HFF-Myc (cell line): ENCODE measurements at regions not wholly inside any gene's neighbourhood (a gene's known extent, or its start where the extent isn't known, plus 50 kb on each side); places are given as distances from the start of the nearest gene placed in this dataset.

Experiments
- DNase-seq: peaks from one replicate; pipeline ENCODE4 v3.0.0-alpha.2; 2011; ENCODE audit warnings: low read depth; ENCODE audit errors: extremely low read depth
- H3K4me3 ChIP-seq: replicated peaks from 2 replicates; pipeline ENCODE4 v1.5.1; 2011; ENCODE audit warnings: low read depth, mild to moderate bottlenecking, control low read depth, low read length
- TF ChIP-seq, protein P1 (sequence below): IDR thresholded peaks from 2 replicates; pipeline ENCODE4 v1.5.1; 2012; ENCODE audit warnings: mild to moderate bottlenecking, low read depth, low read length, control low read depth; ENCODE audit errors: missing control alignments

DNA sequence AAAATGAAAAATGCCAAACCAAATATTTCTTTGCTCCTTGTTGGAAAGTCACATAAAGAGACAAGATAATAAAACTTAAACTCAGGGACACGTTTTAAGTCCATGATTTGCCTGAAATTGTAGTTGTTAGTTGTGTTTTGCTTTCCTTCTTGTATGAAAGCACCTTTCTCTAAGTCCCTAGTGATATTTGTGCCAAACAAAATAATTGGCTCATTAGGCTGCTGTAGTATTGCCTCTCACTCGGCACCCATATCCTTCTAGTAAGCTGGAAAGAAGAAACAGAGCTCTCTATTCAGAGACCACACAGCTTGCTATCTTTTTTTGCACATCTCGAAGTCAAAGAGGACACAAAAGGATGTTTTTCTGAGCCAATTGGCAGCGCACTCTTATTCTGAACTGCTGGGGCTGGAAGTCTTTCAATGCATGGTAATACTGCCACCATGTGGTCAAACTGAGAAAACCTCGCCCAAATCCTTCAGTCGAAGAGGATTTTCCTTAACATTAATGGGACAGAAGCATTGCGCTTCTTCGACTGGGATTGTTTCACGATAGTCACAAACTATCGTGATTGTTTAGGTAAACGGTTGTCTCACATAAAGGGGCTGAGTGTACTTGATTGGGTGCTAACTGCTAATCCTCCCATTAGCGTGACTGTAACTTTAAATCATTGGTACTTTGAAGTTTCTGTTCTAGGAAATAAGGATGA lies 571.9 kb upstream of the LCORL start:
- H3K4me3 ChIP-seq, result no peak overlapping the region
- peak; percentile 46 for DNase-seq
- TF ChIP-seq, protein P1, sequence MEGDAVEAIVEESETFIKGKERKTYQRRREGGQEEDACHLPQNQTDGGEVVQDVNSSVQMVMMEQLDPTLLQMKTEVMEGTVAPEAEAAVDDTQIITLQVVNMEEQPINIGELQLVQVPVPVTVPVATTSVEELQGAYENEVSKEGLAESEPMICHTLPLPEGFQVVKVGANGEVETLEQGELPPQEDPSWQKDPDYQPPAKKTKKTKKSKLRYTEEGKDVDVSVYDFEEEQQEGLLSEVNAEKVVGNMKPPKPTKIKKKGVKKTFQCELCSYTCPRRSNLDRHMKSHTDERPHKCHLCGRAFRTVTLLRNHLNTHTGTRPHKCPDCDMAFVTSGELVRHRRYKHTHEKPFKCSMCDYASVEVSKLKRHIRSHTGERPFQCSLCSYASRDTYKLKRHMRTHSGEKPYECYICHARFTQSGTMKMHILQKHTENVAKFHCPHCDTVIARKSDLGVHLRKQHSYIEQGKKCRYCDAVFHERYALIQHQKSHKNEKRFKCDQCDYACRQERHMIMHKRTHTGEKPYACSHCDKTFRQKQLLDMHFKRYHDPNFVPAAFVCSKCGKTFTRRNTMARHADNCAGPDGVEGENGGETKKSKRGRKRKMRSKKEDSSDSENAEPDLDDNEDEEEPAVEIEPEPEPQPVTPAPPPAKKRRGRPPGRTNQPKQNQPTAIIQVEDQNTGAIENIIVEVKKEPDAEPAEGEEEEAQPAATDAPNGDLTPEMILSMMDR, result peak; percentile 73

DNA sequence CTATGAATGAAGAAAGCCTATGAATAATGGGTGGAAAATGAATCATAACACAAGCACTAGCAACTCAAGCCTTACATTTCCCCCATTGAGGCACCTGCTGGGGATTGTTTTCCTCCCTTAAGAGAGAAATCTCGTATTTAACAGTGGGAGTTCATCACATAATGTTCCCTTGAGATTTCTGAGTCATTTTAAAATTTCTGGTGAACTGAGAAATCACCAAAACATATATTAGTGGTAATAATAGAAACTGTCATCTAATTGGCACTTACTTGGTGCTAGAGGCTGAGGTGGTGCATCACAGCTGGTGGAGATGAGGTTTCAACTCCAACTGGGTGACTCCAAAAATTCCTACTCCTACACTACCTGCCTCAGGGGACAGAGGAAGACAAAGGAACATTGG lies 561.3 kb upstream of the LCORL start:
- no peak overlapping the region for H3K4me3 ChIP-seq
- TF ChIP-seq, protein P1, result no peak
- DNase-seq, result no peak

DNA sequence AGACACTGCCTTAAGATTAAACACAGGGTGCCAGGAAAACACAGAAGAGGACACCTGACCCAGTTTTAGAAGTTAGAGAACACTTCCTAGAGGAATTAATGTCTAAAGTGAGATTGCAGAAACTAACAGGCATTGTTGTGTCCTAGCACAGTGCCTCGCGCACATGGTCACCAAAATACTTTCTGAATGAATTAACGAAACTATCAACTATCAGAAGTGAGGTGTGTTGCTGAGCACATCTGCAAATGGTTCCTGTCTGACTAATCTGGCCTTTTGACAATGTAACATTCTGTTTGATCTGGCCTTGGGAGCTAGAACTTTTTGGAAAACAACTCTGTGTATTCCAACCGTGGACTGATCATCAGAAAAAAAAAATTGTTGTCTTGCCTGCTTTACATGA lies 556.8 kb upstream of the LCORL start:
- DNase-seq, result no peak
- TF ChIP-seq, protein P1, result no peak
- no peak overlapping the region for H3K4me3 ChIP-seq

- DNase-seq, result no peak
- H3K4me3 ChIP-seq, result no peak overlapping the region
- TF ChIP-seq, protein P1, result no peak
Measured at GRCh38 chr4:18572481-18572880, 550.9 kb upstream of the LCORL start.

DNA sequence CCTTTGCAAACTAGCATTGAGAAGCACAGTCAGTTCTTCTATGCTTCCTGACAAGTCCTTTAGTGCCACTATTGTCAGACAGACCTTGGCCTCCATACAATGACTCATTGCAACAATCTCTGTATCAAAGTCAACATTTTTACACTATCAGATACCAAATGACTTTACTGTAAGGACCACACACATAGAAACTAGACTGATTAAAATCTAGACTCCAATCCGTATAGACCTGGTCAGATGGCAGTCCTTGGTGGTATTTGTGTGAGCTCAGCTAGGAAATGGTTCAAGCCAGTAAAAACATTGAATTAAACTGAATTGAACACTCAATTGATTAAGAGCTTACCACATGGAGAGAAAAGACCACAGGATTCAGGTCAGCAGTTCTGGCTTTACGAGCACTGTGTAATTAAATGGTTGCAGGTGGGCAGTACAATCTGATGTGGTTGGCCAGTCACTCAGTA lies 549.8 kb upstream of the LCORL start:
- no peak for DNase-seq
- TF ChIP-seq, protein P1, result no peak
- no peak overlapping the region for H3K4me3 ChIP-seq

DNA sequence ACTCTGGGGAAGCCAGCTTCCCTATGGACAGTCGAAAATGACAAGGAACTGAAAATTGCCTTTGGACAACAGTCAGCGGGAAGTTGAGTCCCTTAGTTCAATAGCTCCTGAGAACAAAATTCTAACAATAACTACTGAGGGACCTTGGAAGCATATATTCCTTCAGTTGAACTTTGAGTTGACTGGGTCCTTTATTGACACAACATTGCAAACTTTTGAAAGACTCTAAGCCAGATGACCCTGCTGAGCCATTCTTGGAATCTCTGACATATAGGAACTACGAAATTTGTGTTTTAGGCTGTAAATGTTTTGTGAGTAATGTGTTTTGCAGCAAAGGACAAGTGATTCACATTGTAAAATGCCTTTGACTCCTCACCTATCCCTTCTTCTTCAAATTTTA lies 548.8 kb upstream of the LCORL start:
- TF ChIP-seq, protein P1, result no peak

DNA sequence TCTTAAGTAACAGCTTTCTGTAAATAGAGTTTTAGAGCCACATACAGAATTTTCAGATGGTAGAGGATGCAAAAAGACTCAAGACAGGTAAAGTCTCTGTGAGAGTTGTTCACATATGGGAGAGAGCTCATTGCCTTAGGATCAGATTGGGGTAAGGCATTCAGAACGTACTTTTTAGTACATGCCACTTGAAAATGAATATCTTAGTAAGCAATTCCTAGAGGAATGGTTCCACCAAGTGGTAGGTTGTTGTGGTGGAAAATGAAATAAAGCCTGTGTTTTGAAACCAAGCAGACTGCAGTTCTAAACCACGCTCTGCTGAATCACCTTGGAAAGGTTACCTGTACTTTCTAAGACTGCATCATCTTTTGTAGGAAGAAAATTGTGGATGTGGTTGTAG lies 547.0 kb upstream of the LCORL start:
- TF ChIP-seq, protein P1, result no peak
- DNase-seq, result no peak

More for the DNA sequence above, 548.8 kb upstream of the LCORL start:
- H3K4me3 ChIP-seq, result no peak overlapping the region
- DNase-seq, result no peak

More for the DNA sequence above, 547.0 kb upstream of the LCORL start:
- no peak overlapping the region for H3K4me3 ChIP-seq
